KMS-11 (cell line): ENCODE measurements at regions not wholly inside any gene's neighbourhood (a gene's known extent, or its start where the extent isn't known, plus 50 kb on each side); places are given as distances from the start of the nearest gene placed in this dataset.

ENCODE experiments used
- H2AFZ ChIP-seq: fragments of 200-600 bp; sonication (generic); 2 replicates; pipeline ENCODE4 v1.6.1; 2016; ENCODE audit warnings: antibody characterized with exemption, mixed run types, low read depth
- H3K27ac ChIP-seq: fragments of 200-600 bp; sonication (generic); 2 replicates; pipeline ENCODE4 v1.6.1; 2016; ENCODE audit warnings: mild to moderate bottlenecking, mixed run types
- H3K27me3 ChIP-seq: fragments of 200-600 bp; sonication (generic); 2 replicates; pipeline ENCODE4 v1.6.1; 2017; ENCODE audit warnings: mild to moderate bottlenecking, low read depth, mixed run types, moderate library complexity; ENCODE audit not compliant: insufficient read depth
- H3K36me3 ChIP-seq: fragments of 200-600 bp; sonication (generic); 2 replicates; pipeline ENCODE4 v1.6.1; 2017; ENCODE audit warnings: mild to moderate bottlenecking, mixed run types; ENCODE audit not compliant: insufficient read depth
- H3K4me1 ChIP-seq: fragments of 200-600 bp; sonication (generic); 2 replicates; pipeline ENCODE4 v1.6.1; 2016; ENCODE audit warnings: mild to moderate bottlenecking, low read depth, mixed run types; ENCODE audit not compliant: poor library complexity, severe bottlenecking
- H3K4me2 ChIP-seq: fragments of 200-600 bp; sonication (generic); 2 replicates; pipeline ENCODE4 v1.7.0; 2016; ENCODE audit warnings: mild to moderate bottlenecking, mixed run types
- H3K4me3 ChIP-seq: fragments of 200-600 bp; sonication (generic); IDR thresholded peaks from 2 replicates; pipeline ENCODE4 v1.6.1; 2017; ENCODE audit warnings: low read depth, low read length, mixed read lengths; ENCODE audit not compliant: insufficient read depth
- H3K79me2 ChIP-seq: fragments of 200-600 bp; sonication (generic); 2 replicates; pipeline ENCODE4 v1.6.1; 2016; ENCODE audit warnings: low read depth, mixed run types; ENCODE audit not compliant: insufficient read depth
- H3K9ac ChIP-seq: fragments of 200-600 bp; sonication (generic); 2 replicates; pipeline ENCODE4 v1.6.1; 2016; ENCODE audit warnings: mild to moderate bottlenecking, mixed run types
- H4K20me1 ChIP-seq: fragments of 200-600 bp; sonication (generic); 2 replicates; pipeline ENCODE4 v1.6.1; 2016; ENCODE audit warnings: mild to moderate bottlenecking, mixed run types; ENCODE audit not compliant: insufficient read depth
- CTCF ChIP-seq: fragments of 200-600 bp; sonication (generic); conservative IDR thresholded peaks from 2 replicates; pipeline ENCODE4 v1.6.1; 2017; ENCODE audit warnings: low read depth, mild to moderate bottlenecking, antibody characterized with exemption, low read length, moderate library complexity, mixed read lengths

GRCh38 chr7:79734181-79734580, 280.7 kb upstream of the MAGI2 start:
- no peaks in the 10 kb centered on the region for H3K27me3 ChIP-seq
- H3K4me1 ChIP-seq, result no peaks in the 10 kb centered on the region
- no peak overlapping the region for H3K4me3 ChIP-seq
- no peaks in the 10 kb centered on the region for H4K20me1 ChIP-seq
- H3K9ac ChIP-seq, result no peak overlapping the region
- no peak overlapping the region for H2AFZ ChIP-seq
- H3K79me2 ChIP-seq, result no peaks in the 10 kb centered on the region
- no peak overlapping the region for H3K4me2 ChIP-seq
- H3K27ac ChIP-seq, result no peak overlapping the region
- H3K36me3 ChIP-seq, result no peaks in the 10 kb centered on the region
- no peak for TF ChIP-seq CTCF

- no peak overlapping the region for H3K27ac ChIP-seq
- H3K4me3 ChIP-seq, result no peak overlapping the region
- no peak overlapping the region for H3K9ac ChIP-seq
- no peaks in the 10 kb centered on the region for H3K36me3 ChIP-seq
- H3K4me1 ChIP-seq, result no peaks in the 10 kb centered on the region
- H3K27me3 ChIP-seq, result no peaks in the 10 kb centered on the region
- H3K4me2 ChIP-seq, result no peak overlapping the region
- TF ChIP-seq CTCF, result no peak
- no peak overlapping the region for H2AFZ ChIP-seq
- no peaks in the 10 kb centered on the region for H4K20me1 ChIP-seq
- H3K79me2 ChIP-seq, result no peaks in the 10 kb centered on the region
These were observed 279.1 kb upstream of the MAGI2 start for GRCh38 chr7:79732535-79732934.

- no peak for TF ChIP-seq CTCF
- H3K27ac ChIP-seq, result no peak overlapping the region
- no peak overlapping the region for H3K4me2 ChIP-seq
- no peaks in the 10 kb centered on the region for H3K4me1 ChIP-seq
- H4K20me1 ChIP-seq, result no peaks in the 10 kb centered on the region
- no peaks in the 10 kb centered on the region for H3K36me3 ChIP-seq
- H3K27me3 ChIP-seq, result no peaks in the 10 kb centered on the region
- no peak overlapping the region for H3K9ac ChIP-seq
- H3K79me2 ChIP-seq, result no peaks in the 10 kb centered on the region
- H3K4me3 ChIP-seq, result no peak overlapping the region
- H2AFZ ChIP-seq, result no peak overlapping the region
These were observed 277.5 kb upstream of the MAGI2 start for GRCh38 chr7:79730971-79731370.

- Histone ChIP-seq H3K27me3 (no peaks in the 10 kb centered on the region), H3K9ac (no peak overlapping the region)
These were observed 270.6 kb upstream of the MAGI2 start for GRCh38 chr7:79723833-79724618.

More at GRCh38 chr7:79723833-79724618, 270.6 kb upstream of the MAGI2 start:
- no peaks in the 10 kb centered on the region for H3K79me2 ChIP-seq
- no peak overlapping the region for H3K4me3 ChIP-seq
- TF ChIP-seq CTCF, result no peak
- no peak overlapping the region for H2AFZ ChIP-seq
- no peak overlapping the region for H3K27ac ChIP-seq
- H4K20me1 ChIP-seq, result no peaks in the 10 kb centered on the region
- H3K4me2 ChIP-seq, result no peak overlapping the region
- H3K4me1 ChIP-seq, result no peaks in the 10 kb centered on the region
- no peaks in the 10 kb centered on the region; the same call in 1 of the 2 replicates for H3K36me3 ChIP-seq
